ENCODE measurements at regions not wholly inside any gene's neighbourhood (a gene's known extent, or its start where the extent isn't known, plus 50 kb on each side); places are given as distances from the start of the nearest gene placed in this dataset.

- TF ChIP-seq CTCF (IDR thresholded peaks at IDR 0.05) (no peak), POLR2A (IDR thresholded peaks at IDR 0.05) (no peak), POLR2AphosphoS5 (IDR thresholded peaks at IDR 0.05) (no peak), EP300 (IDR thresholded peaks at IDR 0.05) (no peak)
These were observed 83.9 kb upstream of the CEP85L start for GRCh38 chr6:118735320-118735719.

Measured in suprapubic skin (tissue), 4 donors.